ENCODE measurements at regions not wholly inside any gene's neighbourhood (a gene's known extent, or its start where the extent isn't known, plus 50 kb on each side); places are given as distances from the start of the nearest gene placed in this dataset.

DNA sequence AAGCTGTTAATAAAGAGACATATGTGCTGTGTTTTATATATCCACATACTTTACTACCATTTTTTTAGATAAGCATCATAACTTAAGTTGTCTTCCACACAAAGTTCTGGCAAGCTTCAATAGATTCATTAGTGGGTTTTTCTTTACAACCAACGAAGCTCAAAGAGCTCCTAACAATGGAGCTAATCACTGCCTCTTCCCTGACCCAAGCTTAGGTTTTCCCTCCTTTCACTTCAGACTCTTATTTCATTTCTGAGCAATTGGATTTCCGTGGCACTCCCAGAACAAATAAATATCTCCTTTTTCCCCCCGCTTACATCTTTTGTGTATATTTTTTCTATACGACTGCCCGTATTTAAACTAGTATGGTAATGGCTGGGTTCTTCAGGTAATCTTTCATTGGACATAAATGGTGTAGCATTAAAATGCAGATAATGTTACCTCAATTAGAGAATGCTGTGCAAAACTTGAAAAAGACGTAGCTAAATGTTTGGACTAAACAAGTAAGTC lies 275.5 kb upstream of the TMEM161B start:
- DNase-seq (ENCODE audit: low read depth), result no peak

DNA sequence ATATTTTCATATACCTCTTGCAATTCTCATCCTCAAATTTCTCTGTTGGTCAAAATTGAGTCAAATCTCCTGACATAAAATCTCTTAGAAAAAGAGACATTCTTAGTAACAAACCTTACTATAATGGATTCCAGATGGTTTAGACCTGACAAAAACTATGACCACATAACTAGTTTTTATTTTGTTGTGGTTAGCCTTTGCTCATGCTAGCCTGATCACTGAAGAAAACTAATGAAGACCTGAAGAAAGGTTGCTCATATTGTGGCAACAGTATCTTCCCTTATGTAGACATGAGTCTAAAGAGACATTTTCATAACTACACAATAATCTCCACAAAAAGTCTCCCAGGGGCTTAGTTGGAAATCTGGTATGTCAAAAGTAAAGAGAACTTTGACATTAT lies 274.1 kb upstream of the TMEM161B start:
- no peak for DNase-seq (ENCODE audit: low read depth)

DNA sequence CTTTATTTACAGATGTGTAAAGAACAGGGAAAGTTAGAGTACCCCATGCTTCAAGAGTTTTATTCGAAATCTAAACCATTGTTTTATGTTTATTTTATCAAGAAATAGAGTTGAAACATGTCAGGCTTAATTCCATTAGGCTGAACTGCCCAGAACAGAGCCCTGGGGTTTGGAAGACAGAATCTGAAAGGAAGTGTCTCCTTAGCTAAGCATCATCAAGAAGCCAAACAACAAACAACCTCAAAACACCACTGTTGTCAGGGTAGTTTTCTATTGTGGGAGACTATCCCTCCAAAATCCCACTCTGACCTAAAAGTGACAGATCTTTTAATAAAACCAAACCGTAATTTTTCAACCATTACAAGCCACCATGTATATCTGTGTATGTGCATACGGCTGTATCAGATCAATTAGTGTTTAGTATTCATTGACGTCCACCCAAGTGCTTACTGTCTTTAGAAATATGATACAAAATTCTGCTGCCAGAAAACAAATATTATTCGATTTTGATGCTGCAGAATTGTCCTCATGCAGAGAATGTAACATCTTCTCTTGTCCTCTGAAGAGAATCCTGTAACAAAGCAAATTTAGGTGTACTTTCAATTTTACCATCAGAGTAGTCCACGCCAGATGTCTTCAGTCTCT lies 271.9 kb upstream of the TMEM161B start:
- DNase-seq (ENCODE audit: low read depth), result no peak

DNA sequence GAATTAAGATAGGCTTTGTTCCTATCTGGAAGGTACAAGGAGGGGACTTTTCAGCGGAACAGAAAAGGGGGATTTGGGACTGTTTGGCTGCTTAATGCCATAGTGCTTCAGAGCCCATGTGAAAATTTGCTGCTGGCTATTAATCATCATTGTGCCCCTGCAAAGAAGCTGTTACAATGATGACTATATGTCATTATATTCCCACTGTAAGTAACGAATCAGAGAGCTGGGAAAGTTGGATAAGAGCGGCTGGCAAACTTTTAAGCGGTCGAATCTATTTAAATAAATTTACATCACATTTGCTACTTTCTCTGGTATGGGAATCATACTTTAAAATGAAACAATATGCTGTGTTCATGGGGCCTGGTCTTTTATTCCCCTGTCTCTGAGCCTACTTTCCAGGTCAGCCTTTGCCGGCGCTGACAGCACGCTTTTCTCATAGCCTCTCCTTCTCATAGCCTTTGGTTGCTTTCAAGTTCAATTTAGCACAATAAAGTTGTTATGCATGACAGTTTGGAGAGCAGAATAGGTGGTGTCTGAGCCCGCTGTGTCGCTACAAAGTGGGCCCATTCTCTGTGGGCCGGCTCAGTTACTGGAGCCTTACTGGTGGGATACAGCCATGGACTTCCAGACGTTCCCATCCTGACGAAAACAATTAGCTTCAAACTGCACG lies 271.2 kb upstream of the TMEM161B start:
- DNase-seq (ENCODE audit: low read depth), result no peak

DNA sequence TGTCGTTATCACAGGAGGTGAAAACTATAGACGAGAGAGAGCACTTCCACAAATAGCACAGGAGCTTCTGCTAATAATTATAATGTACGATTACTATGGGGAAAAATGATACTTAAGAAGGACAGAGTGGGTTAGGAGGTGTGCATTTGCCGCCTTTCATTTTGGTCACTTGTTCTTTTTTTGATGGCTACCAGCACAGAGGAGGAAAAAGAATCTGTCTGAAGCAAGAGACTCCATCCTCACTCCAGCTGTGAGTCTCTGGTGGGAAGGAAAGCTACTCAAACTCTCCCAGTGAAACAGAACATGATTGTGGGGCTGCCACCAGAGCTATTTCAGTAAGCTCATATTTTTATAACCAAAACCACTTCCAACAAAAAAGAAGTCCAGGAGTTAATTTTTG lies 270.4 kb upstream of the TMEM161B start:
- DNase-seq (ENCODE audit: low read depth), result no peak

DNA sequence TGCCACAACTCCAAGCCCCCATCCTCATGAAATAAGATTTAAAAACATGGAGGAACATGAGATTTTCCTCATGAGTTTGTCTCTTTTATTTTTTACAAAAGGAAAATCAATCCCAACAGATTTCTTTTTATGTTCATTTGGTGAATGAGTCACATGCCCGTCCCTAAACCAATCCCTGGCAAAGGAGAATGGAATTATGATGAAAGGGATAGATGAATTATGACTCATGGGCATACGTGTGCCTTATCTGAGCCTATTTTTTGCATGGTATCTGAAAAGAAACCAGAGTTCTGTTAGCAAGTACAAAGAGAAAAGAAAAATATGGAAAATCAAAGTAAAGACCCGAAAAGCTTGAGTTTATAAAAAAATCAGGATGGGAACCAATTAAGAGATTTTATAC lies 267.5 kb upstream of the TMEM161B start:
- no peak for DNase-seq (ENCODE audit: low read depth)

DNA sequence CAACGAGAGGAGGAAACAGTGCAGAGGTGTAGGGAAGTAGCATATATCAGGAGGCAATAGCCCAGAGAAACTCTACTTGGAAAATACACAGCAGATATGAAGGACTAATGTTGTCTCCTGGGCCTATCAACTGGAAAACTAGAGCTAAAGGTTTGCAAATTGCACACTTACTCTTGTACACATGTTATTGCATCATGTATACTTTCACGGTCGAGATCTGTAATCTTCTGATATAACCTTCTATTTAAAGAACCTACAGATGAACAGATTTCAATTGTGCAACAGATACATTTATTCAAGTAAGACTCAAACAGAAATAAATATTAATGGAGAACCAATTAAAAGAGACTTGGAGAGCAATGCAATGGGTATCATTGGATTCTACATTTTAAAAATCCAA lies 256.3 kb upstream of the TMEM161B start:
- no peak for DNase-seq (ENCODE audit: low read depth)

DNA sequence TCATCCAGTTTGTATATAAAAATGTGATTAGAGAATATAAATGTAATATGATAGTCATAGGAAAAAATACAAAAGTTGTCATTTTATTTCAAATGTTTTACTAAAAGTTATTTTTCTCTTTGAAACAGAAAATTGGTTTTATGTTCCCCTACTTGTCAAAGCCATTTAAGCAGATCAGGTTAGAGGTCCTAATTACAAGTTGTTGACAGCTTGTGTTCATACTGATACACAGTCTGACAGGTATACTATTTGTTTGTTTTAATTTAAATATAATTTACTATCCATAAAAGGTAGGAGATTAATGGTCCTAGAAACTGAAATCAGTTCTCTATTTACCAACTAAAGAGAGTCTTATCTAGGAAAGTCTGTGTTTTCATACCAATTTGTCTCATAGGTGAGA lies 250.4 kb upstream of the TMEM161B start:
- no peak for DNase-seq (ENCODE audit: low read depth)

DNA sequence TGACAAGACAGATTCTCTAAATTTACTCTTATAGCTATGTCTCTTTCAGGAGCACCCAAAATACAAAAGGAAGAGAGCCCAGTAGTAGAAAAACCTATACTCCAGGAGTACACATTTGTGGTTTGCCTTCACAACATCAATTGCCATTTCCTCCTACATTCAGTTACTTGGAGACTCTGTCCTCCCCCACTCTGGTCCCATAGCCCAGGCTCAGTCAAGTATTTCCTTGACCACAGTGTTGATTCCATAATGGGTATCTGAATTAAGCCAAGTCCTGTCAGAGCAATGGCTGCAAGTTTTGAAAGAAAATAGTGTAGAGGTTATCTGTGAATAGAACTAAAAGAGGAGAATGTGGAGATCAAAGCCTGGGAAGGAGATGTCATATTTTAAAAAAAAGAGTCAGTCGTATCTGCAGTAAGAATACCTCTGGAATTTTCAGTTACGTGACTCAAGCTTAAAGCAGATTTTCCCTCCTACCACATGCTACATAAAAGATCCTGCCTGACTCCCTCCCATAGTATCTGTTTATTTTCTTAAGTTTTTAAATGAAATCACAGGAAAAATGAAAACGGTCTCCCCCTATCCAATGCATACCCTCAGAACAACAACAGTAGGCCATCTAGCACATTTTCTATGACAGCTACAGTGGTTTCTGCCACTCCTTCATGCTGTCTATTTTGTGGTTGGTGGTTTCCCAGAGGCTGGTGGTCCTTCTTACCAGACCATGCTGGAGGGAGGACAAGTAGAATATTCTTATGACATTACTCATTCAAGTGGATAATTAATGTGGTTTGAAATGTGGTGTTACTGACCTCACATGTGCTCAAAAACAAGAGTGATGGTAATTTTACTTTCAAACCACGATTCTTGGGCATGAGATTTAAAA lies 249.7 kb upstream of the TMEM161B start:
- DNase-seq (ENCODE audit: low read depth), result no peak

DNA sequence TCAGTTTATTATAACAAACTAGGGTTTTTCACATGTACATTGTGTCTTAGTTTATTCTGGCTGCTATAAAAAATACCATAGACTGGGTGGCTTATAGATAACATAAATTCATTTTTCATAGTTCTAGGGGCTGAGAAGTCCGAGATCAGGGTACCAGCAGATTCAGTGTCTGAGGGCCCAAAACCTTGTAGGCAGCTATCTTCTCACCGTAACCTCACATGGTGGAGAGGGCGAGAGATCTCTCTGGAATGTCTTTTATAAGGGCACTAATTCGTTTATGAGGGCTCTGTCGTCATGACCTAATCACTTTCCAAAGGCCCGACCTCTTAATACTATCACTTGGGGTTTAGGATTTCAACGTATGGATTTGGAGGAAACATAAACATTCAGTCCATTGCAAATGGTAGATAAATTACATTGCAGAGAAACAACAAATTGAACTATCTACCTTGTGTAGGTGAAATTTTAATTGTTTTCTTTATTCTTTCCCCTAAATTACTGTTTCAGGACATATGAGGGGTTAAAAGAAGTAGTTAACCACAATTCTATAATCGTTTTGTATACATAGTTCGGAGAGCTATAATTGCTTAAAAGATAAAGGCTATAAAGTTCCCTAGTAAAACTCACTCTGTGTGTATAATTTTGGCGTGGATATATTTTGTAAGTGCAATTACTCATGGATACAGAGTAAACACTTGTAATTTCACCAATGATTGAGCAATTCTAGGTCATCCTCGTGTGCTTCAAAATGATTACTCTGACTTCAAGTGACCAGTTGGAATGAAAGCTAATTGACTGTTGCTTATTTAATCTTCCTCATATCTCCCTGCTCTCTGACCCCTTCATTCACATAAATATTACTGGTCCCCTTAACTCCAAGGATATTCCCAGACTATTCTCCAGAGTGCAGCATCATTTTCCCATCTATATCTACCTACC lies 247.5 kb upstream of the TMEM161B start:
- no peak for DNase-seq (ENCODE audit: low read depth)

DNA sequence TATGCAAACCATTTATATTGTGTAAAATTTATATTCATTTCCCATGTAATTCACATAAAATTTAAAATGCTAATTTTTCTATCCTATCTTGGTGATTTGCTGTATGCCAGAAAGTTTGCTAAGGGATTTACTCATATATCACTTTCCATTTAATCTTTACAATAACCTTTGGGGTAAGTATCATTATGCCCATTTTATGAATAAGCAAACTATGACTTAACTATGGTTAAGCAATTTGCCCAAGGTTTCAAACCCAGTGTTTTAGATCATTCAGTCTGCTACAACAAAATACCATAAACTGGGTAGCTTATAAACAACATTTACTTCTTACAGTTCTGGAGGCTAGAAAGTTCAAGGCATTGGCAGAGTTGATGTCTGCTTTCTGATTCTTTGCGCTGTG lies 246.4 kb upstream of the TMEM161B start:
- DNase-seq (ENCODE audit: low read depth), result no peak

DNA sequence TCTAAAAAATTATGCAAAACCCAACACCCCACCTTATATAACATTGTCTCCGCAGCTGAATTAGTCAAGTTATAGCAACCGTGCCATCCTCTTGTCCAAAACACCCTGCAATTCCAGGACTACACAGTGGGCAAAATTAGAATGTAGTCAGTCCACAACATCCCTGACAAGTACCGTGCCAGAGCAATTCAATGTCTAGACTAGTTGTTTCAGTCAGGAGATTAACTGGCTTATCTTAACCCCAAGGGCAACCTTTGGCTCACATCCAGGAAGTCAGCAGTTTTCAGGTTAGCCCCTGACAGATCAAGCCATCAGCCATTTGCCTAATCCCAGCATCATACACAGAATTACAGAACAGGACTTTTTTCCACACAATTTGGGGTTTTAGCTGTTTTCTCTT lies 240.8 kb upstream of the TMEM161B start:
- DNase-seq (ENCODE audit: low read depth), result no peak

DNA sequence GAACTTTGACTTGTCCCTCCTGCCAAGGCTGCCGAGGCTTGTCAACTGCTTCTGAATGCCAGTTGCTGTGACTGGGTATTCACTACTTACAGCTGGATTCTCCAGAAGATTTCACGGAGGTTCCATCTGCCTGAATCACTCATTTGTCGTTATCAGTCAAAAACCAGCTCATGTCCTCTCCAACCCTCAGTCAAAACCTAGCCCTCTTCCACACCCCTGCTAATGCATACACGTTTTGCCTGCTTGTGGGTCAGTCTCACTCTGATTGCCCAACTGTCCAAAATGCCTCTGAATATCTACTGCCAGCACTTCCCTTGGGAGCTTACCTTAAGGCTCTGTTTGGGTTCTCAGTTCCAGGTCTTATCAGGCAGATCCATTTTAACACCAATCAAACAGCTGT lies 238.6 kb upstream of the TMEM161B start:
- no peak for DNase-seq (ENCODE audit: low read depth)

DNA sequence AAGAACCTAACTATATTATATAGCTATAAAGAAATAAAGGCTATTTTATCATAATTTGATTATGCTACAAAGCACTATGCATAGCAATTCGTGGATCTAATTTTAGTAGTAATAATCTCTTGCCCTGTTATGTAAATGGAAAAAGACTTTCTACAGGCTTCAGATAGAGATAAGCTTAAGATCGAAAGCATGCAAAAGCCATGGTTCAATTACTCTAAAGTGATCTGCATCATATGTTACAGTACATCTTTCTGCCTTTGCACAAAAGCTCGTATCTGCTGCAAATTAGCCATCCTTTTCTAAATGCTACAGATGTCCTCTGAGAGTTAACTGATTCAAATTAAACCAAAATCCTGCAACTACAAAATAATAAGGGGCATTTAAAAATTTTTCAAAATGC lies 234.8 kb upstream of the TMEM161B start:
- no peak for DNase-seq (ENCODE audit: low read depth)

DNA sequence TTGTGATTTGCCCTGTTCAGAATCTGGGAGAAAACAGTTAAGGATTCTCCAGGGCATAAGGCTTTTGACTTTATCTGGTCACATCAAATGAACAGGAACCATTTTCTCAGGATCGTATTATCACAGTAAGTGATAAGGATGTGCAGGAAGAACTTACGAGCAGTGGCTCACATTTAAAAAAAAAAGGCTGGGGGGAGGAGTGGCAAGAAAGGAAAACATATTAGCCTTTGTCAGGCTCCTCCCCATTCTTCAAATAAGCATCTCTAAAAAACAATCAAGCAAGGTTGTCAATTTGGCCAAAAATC lies 234.3 kb upstream of the TMEM161B start:
- no peak for DNase-seq (ENCODE audit: low read depth)

DNA sequence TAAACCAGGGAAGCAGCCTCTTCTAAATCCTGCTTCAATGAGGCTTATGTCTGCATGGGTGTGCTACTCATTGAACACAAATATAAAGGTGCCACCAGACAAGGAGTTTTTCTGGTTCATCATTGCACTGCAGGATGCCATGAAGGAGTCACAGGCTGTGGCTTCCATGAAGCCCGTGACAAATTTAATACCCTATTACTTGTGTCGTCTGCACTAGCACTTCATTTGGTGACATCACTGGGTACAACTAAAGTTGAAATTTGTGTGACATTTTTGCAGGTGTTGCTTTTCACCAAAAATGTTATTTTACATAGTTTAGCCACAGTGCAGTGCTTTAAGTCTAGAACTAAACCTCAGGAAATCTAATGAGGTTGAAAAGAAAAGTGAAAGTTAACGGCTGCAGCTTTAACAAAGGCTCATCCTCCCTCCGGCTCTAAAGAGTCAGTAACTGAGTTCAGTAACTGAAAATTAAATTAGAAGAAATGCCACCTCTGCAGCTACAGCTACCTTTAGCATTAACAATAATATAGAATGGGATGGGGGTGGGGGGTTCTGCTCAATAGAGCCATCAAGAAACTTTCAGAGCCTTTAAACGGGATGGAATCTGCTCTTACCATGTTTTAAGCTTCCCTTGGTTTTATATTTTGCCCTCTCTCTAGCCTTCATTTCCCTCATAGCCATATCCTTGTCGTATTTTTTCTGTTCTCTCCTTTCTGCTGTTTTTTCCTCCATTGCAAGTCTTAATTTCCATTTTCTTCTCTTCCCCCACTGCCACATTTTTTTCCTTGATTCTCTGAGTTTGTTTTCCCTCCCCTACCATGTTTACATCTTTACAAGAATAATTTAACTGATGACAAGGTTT lies 233.8 kb upstream of the TMEM161B start:
- DNase-seq (ENCODE audit: low read depth), result no peak

DNA sequence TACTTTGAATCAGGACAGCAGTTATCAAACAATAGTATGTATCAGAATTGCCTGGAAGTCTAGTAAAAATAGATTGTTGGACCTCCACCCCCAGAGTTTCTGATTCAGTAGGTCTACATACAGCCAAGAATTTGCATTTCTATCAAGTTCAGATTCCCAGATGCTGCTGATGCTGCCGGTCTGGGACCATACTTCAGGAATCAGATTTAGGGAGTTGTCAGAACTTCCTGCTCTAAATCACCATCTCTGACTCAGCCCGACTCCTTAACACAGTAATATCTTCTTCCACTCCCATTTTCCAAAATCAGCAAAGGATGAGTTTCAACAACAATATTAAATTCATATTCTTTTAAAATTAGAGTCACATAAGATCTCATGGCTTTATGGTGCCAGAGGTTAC lies 227.2 kb upstream of the TMEM161B start:
- no peak for DNase-seq (ENCODE audit: low read depth)

DNA sequence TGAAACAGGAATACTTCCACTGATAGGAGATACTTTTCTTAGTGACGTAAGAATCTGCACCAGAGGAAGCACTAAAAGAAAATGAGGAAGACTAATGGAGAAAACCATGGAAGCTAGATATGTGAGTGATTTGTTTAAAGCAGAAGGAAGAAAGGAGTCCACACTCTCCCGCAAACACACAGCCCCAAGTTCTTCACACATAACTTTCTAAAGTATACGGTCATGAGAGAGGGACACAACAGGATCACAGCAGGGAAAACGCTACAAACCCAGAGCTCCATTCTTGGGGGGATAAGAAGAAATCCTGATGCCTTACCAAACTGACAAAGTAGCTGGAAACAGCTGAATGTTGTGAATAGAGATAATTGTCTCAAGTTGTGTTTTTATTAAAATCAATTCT lies 222.2 kb upstream of the TMEM161B start:
- no peak for DNase-seq (ENCODE audit: low read depth)

DNA sequence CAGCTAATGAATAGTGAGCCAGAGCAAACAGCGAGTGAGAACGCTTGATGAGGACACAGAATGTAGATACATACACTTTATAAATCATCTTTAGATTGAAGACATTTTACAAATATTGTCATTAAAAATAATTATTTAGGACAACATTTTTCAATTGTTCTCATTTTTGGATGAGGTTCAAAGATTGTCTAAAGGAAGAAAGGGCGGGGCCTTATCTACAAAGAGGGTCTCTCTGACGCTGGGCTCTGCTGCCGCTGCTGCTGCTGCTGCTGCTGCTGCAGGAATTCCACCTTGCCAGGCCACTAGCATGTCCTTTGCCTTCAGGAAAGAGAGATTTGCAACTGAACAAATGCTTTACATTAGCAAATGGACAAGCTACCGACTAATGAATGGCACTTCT lies 220.7 kb upstream of the TMEM161B start:
- no peak for DNase-seq (ENCODE audit: low read depth)

DNA sequence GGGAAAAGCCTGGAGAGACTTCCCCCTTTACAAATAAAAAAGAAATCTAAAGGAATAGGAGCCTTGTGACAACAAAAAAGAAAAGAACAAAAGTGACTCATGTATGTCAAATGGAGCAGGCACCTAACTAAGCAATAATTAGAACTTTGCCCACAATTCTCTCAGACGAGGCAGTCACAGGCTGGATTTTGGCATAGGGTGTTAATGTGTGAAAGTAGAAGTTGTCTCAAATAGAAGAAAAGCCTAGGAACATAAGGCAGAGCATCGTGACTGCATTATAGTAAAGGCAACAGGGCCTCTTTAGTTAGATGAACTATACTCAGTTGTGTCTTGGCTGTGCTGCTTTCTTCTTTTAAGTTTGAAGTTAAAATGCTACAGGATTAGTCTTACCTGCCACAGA lies 219.9 kb upstream of the TMEM161B start:
- DNase-seq (ENCODE audit: low read depth), result no peak

DNA sequence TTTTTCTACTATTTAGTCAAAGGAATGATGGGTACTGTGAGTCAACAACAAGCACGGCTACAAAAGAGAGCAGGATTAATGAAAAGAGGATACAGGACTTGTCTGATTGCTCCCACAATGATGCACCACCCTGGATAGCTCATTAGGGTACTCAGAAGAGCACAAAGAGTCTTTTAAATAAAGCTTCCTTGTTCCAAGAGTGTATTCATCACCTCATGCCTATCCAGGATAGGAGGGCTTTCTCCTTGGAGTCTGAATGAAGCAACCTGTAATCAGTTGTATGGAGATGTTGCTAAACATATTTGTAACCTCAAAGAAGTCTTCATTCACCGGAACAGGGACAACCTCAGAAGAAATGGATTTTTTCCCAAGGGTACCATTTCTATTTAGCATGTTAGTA lies 219.5 kb upstream of the TMEM161B start:
- DNase-seq (ENCODE audit: low read depth), result no peak
